Suppressor macrophage (primary cell): ENCODE measurements at regions not wholly inside any gene's neighbourhood (a gene's known extent, or its start where the extent isn't known, plus 50 kb on each side); places are given as distances from the start of the nearest gene placed in this dataset.
A peak's percentile ranks its signal among the peaks of the same experiment; 100 is the strongest.
"Not testable (repeated sequence)": the region's sequence is repeated elsewhere in the genome, so short reads cannot be mapped to it uniquely, and the experiment has no call there.

Source experiments
- DNase-seq, 4 experiments: peaks; one replicate each; pipeline ENCODE4 v3.0.0-alpha.2; 2020 to 2022

- not testable (repeated sequence) for DNase-seq
These were observed 1025.2 kb upstream of the SEMA6A start for GRCh38 chr5:117599811-117600210.

GRCh38 chr5:117594166-117594565 lies 1019.5 kb upstream of the SEMA6A start:
- no peak for DNase-seq

GRCh38 chr5:117590944-117591343 lies 1016.3 kb upstream of the SEMA6A start:
- peak in 3 of 4 experiments; percentile 4 to 39 (median 29) for DNase-seq

GRCh38 chr5:117588611-117589010 lies 1014.0 kb upstream of the SEMA6A start:
- DNase-seq = no peak

- DNase-seq = no peak
These were observed 1012.5 kb upstream of the SEMA6A start for GRCh38 chr5:117587111-117587510.

GRCh38 chr5:117568622-117569021 lies 994.0 kb upstream of the SEMA6A start:
- no peak for DNase-seq

- no peak for DNase-seq
These were observed 993.5 kb upstream of the SEMA6A start for GRCh38 chr5:117568126-117568525.

GRCh38 chr5:117562647-117563046 lies 988.0 kb upstream of the SEMA6A start:
- no peak for DNase-seq

GRCh38 chr5:117561531-117561930 lies 986.9 kb upstream of the SEMA6A start:
- DNase-seq = no peak

- DNase-seq = no peak
These were observed 984.6 kb upstream of the SEMA6A start for GRCh38 chr5:117559005-117559844.

GRCh38 chr5:117551236-117551635 lies 976.6 kb upstream of the SEMA6A start:
- no peak for DNase-seq

GRCh38 chr5:117547192-117547591 lies 972.6 kb upstream of the SEMA6A start:
- no peak for DNase-seq

GRCh38 chr5:117539692-117540091 lies 965.1 kb upstream of the SEMA6A start:
- DNase-seq = no peak

- DNase-seq = no peak
These were observed 959.2 kb upstream of the SEMA6A start for GRCh38 chr5:117533792-117534191.

- not testable (repeated sequence) for DNase-seq
These were observed 958.5 kb upstream of the SEMA6A start for GRCh38 chr5:117533051-117533670.

GRCh38 chr5:117519957-117520500 lies 945.4 kb upstream of the SEMA6A start:
- no peak for DNase-seq

GRCh38 chr5:117504305-117504704 lies 929.7 kb upstream of the SEMA6A start:
- DNase-seq = no peak

GRCh38 chr5:117497601-117498000 lies 923.0 kb upstream of the SEMA6A start:
- DNase-seq = no peak

GRCh38 chr5:117496801-117497200 lies 922.2 kb upstream of the SEMA6A start:
- no peak for DNase-seq

GRCh38 chr5:117494188-117494587 lies 919.6 kb upstream of the SEMA6A start:
- no peak for DNase-seq

- no peak for DNase-seq
These were observed 914.4 kb upstream of the SEMA6A start for GRCh38 chr5:117488976-117489500.

GRCh38 chr5:117487556-117487955 lies 912.9 kb upstream of the SEMA6A start:
- no peak for DNase-seq

GRCh38 chr5:117486879-117487391 lies 912.3 kb upstream of the SEMA6A start:
- DNase-seq = no peak
